ENCODE measurements at regions not wholly inside any gene's neighbourhood (a gene's known extent, or its start where the extent isn't known, plus 50 kb on each side); places are given as distances from the start of the nearest gene placed in this dataset.

- peak overlapping the region; percentile 4; the same call in 1 of the 2 replicates for H3K27ac ChIP-seq (ENCODE audit: low read depth)
- H3K27ac Mint-ChIP-seq: no peak overlapping the region
- no peaks in the 10 kb centered on the region for H3K36me3 ChIP-seq (ENCODE audit: insufficient read depth)
- DNase-seq (ENCODE audit: low spot score): no peak
- TF ChIP-seq STAT1 (IDR thresholded peaks at IDR 0.05; ENCODE audit: unreplicated experiment) (no peak), CREB1 (CRISPR knock-in tag; IDR thresholded peaks at IDR 0.05; ENCODE audit: low read depth) (no peak), ETS1 (IDR thresholded peaks at IDR 0.05) (no peak), REST (IDR thresholded peaks at IDR 0.05; ENCODE audit: unreplicated experiment) (no peak), ZNF462 (CRISPR knock-in tag; IDR thresholded peaks at IDR 0.05) (no peak), ZNF331 (CRISPR knock-in tag; IDR thresholded peaks at IDR 0.05; ENCODE audit: low read depth) (no peak), EZH2 (IDR thresholded peaks at IDR 0.05; ENCODE audit: low read depth, unreplicated experiment) (no peak), EZH2phosphoT487 (IDR thresholded peaks at IDR 0.05; ENCODE audit: unreplicated experiment) (no peak), NANOG (IDR thresholded peaks at IDR 0.05; ENCODE audit: borderline replicate concordance) (no peak), CTCF (conservative IDR thresholded peaks at IDR 0.05; ENCODE audit: low read depth in 2 of 2) (no peak), ZNF114 (CRISPR knock-in tag; IDR thresholded peaks at IDR 0.05) (no peak), JUNB (IDR thresholded peaks at IDR 0.05; ENCODE audit: unreplicated experiment) (no peak), POLR2AphosphoS5 (IDR thresholded peaks at IDR 0.05; ENCODE audit: low read depth) (no peak)
- no peaks in the 10 kb centered on the region; the same call in 2 of the 3 replicates for H3K9me3 Mint-ChIP-seq
- no peaks in the 10 kb centered on the region for H3K27me3 Mint-ChIP-seq (ENCODE audit: insufficient read depth, low read depth, poor library complexity)
- peaks cover 21% of the 10 kb centered on the region for H3K4me1 Mint-ChIP-seq
- H3K79me2 ChIP-seq (replicated peaks; ENCODE audit: insufficient read depth): no peaks in the 10 kb centered on the region
- H3K36me3 Mint-ChIP-seq (ENCODE audit: low read depth): no peaks in the 10 kb centered on the region
- H3K4me2 ChIP-seq: no peak overlapping the region
- no peak overlapping the region for H3K4me3 ChIP-seq
- no peak for ATAC-seq
- no peaks in the 10 kb centered on the region for H3K27me3 ChIP-seq (ENCODE audit: insufficient read depth)
- no peaks in the 10 kb centered on the region for H4K20me1 ChIP-seq (replicated peaks; ENCODE audit: insufficient read depth)
- peaks cover 9% of the 10 kb centered on the region for H3K4me1 ChIP-seq (ENCODE audit: insufficient read depth)
- H3K4me3 Mint-ChIP-seq: no peak overlapping the region
- H3F3A ChIP-seq (replicated peaks; ENCODE audit: low read depth): peaks cover 3% of the 10 kb centered on the region; the same call in 1 of the 2 replicates
- H2AFZ ChIP-seq: peak overlapping the region; percentile 81
- H3K9me2 ChIP-seq (ENCODE audit: insufficient read depth): no peaks in the 10 kb centered on the region
These were observed 70.4 kb downstream of the LYZL2 start for GRCh38 chr10:30559180-30559579.
